IMR-90 (cell line): ENCODE measurements at regions not wholly inside any gene's neighbourhood (a gene's known extent, or its start where the extent isn't known, plus 50 kb on each side); places are given as distances from the start of the nearest gene placed in this dataset.

ENCODE experiments used
- ATAC-seq: fragments of 200-7000 bp; cut with Tn5 transposase; 2 replicates; pipeline ENCODE4 v1.9.1; 2020; ENCODE audit warnings: low read depth, mild to moderate bottlenecking, moderate library complexity
- BruUV-seq: library from RNA; stranded (reverse); fragments of 400-500 nt; replicated peaks from 2 replicates; lab custom pipeline; 2021; lab: Mats Ljungman, UMichigan
- CTCF ChIA-PET: fragments of 300-600 bp; formaldehyde crosslinking; extraction: SDS; loops from one replicate; lab custom pipeline; 2021; ENCODE audit warnings: antibody characterized with exemption; lab: Yijun Ruan, JAX
- POLR2A ChIA-PET: fragments of 300-600 bp; sonication (Branson Sonifier 250); formaldehyde crosslinking; loops from one replicate; lab custom pipeline; 2022; ENCODE audit warnings: antibody characterized with exemption; ENCODE audit not compliant: unreplicated experiment; lab: Charles Lee
- DNase-seq: peaks from one replicate; pipeline ENCODE4 v3.0.0; 2013
- H2AFZ ChIP-seq: replicated peaks from 2 replicates; pipeline ENCODE3; 2013; ENCODE audit warnings: low read length, mild to moderate bottlenecking; ENCODE audit not compliant: poor library complexity
- H2AK5ac ChIP-seq: 2 replicates; pipeline ENCODE4 v1.6.1; 2013; ENCODE audit warnings: low read depth, low read length, inconsistent platforms
- H2AK9ac ChIP-seq: replicated peaks from 2 replicates; pipeline ENCODE3; 2013; ENCODE audit warnings: mild to moderate bottlenecking, low read depth, low read length, moderate library complexity; ENCODE audit not compliant: poor library complexity
- H2BK120ac ChIP-seq: 2 replicates; pipeline ENCODE4 v1.6.1; 2013; ENCODE audit warnings: low read depth, low read length, inconsistent platforms
- H2BK15ac ChIP-seq: 3 replicates; pipeline ENCODE4 v1.6.1; 2013; ENCODE audit warnings: low read depth, low read length, inconsistent platforms
- H2BK20ac ChIP-seq: 2 replicates; pipeline ENCODE4 v1.6.1; 2013; ENCODE audit warnings: low read depth, mild to moderate bottlenecking, inconsistent platforms, low read length, moderate library complexity
- H2BK5ac ChIP-seq: 2 replicates; pipeline ENCODE4 v1.6.1; 2013; ENCODE audit warnings: mild to moderate bottlenecking, low read depth, low read length, inconsistent platforms; ENCODE audit not compliant: poor library complexity, severe bottlenecking
- H3K14ac ChIP-seq: replicated peaks from 2 replicates; pipeline ENCODE4 v1.6.1; 2013; ENCODE audit warnings: low read depth, low read length, inconsistent platforms
- H3K18ac ChIP-seq: 2 replicates; pipeline ENCODE4 v1.6.1; 2013; ENCODE audit warnings: low read depth, low read length, control low read depth
- H3K23ac ChIP-seq: 2 replicates; pipeline ENCODE4 v1.6.1; 2013; ENCODE audit warnings: low read depth, low read length, inconsistent platforms
- H3K27ac ChIP-seq: 2 replicates; pipeline ENCODE4 v1.5.1; 2013; ENCODE audit warnings: mild to moderate bottlenecking, control low read depth, low read length; ENCODE audit not compliant: insufficient read depth
- H3K27me3 ChIP-seq: 2 replicates; pipeline ENCODE4 v1.6.1; 2013; ENCODE audit warnings: low read length; ENCODE audit not compliant: control insufficient read depth, insufficient read depth
- H3K36me3 ChIP-seq: 2 replicates; pipeline ENCODE4 v1.6.1; 2013; ENCODE audit warnings: low read length, mixed read lengths; ENCODE audit not compliant: control insufficient read depth, insufficient read depth
- H3K4ac ChIP-seq: 2 replicates; pipeline ENCODE4 v1.6.1; 2013; ENCODE audit warnings: low read depth, low read length, inconsistent platforms
- H3K4me1 ChIP-seq: 2 replicates; pipeline ENCODE4 v1.6.1; 2013; ENCODE audit warnings: low read length, mixed read lengths; ENCODE audit not compliant: control insufficient read depth, insufficient read depth
- H3K4me2 ChIP-seq: 2 replicates; pipeline ENCODE4 v1.6.1; 2013; ENCODE audit warnings: low read depth, mild to moderate bottlenecking, control low read depth, low read length, moderate library complexity
- H3K4me3 ChIP-seq: 2 replicates; pipeline ENCODE4 v1.5.1; 2013; ENCODE audit warnings: low read depth, mild to moderate bottlenecking, control low read depth, low read length, moderate library complexity; ENCODE audit not compliant: insufficient read depth
- H3K56ac ChIP-seq: 2 replicates; pipeline ENCODE4 v1.6.1; 2013; ENCODE audit warnings: low read length, inconsistent platforms; ENCODE audit not compliant: insufficient read depth; ENCODE audit errors: extremely low read depth
- H3K79me1 ChIP-seq, 2 experiments: 2 replicates each; pipeline ENCODE4 v1.6.1; 2013; ENCODE audit warnings: low read length in 2 of 2, inconsistent platforms in 1 of 2, low read depth in 1 of 2
- H3K9ac ChIP-seq: 2 replicates; pipeline ENCODE4 v1.6.1; 2013; ENCODE audit warnings: low read depth, low read length, control low read depth
- H3K9me1 ChIP-seq: 2 replicates; pipeline ENCODE4 v1.6.1; 2013; ENCODE audit warnings: low read length, inconsistent platforms; ENCODE audit not compliant: insufficient read depth
- H3K9me3 ChIP-seq: 2 replicates; pipeline ENCODE4 v1.6.1; 2013; ENCODE audit warnings: low read length; ENCODE audit not compliant: control insufficient read depth, insufficient read depth
- H4K20me1 ChIP-seq: 2 replicates; pipeline ENCODE4 v1.6.1; 2013; ENCODE audit warnings: low read length, inconsistent platforms; ENCODE audit not compliant: insufficient read depth
- H4K5ac ChIP-seq: 2 replicates; pipeline ENCODE4 v1.6.1; 2013; ENCODE audit warnings: mild to moderate bottlenecking, low read depth, low read length, control low read depth
- H4K8ac ChIP-seq, 2 experiments: 2 replicates each; pipeline ENCODE4 v1.6.1; 2013; ENCODE audit warnings: low read depth in 2 of 2, low read length in 2 of 2, control low read depth in 1 of 2, inconsistent platforms in 1 of 2
- H4K91ac ChIP-seq: 2 replicates; pipeline ENCODE4 v1.6.1; 2013; ENCODE audit warnings: low read depth, low read length, inconsistent platforms; ENCODE audit not compliant: insufficient read depth
- BHLHE40 ChIP-seq: fragments of 150-350 bp; IDR thresholded peaks from 2 replicates; pipeline ENCODE4 v1.6.1; 2016; ENCODE audit warnings: mild to moderate bottlenecking, low read depth, low read length
- CEBPB ChIP-seq: IDR thresholded peaks from 2 replicates; pipeline ENCODE4 v1.6.1; 2012; ENCODE audit warnings: low read depth, low read length, improper control_type of control experiment
- CHD1 ChIP-seq: IDR thresholded peaks from 2 replicates; pipeline ENCODE4 v1.6.1; 2012; ENCODE audit warnings: low read depth, low read length, improper control_type of control experiment
- ELK1 ChIP-seq: fragments of 150-350 bp; IDR thresholded peaks from 2 replicates; pipeline ENCODE4 v1.6.1; 2016; ENCODE audit warnings: low read depth, mild to moderate bottlenecking, low read length, moderate library complexity, borderline replicate concordance
- FOS ChIP-seq: fragments of 150-350 bp; IDR thresholded peaks from 2 replicates; pipeline ENCODE4 v1.6.1; 2016; ENCODE audit warnings: low read depth, low read length
- MAFK ChIP-seq: IDR thresholded peaks from 2 replicates; pipeline ENCODE4 v1.6.1; 2012; ENCODE audit warnings: low read depth, low read length, improper control_type of control experiment
- MAZ ChIP-seq: IDR thresholded peaks from 2 replicates; pipeline ENCODE4 v1.6.1; 2012; ENCODE audit warnings: low read depth, mild to moderate bottlenecking, low read length, improper control_type of control experiment, moderate library complexity, borderline replicate concordance
- MXI1 ChIP-seq: IDR thresholded peaks from 2 replicates; pipeline ENCODE4 v1.6.1; 2012; ENCODE audit warnings: low read depth, mild to moderate bottlenecking, low read length, moderate library complexity, borderline replicate concordance
- NFE2L2 ChIP-seq: fragments of 150-350 bp; IDR thresholded peaks from 2 replicates; pipeline ENCODE4 v1.6.1; 2016; ENCODE audit warnings: low read depth, mild to moderate bottlenecking, low read length
- POLR2A ChIP-seq: IDR thresholded peaks from 2 replicates; pipeline ENCODE4 v1.6.1; 2012; ENCODE audit warnings: mild to moderate bottlenecking, low read depth, low read length
- RCOR1 ChIP-seq: IDR thresholded peaks from 2 replicates; pipeline ENCODE4 v1.6.1; 2012; ENCODE audit warnings: mild to moderate bottlenecking, low read length, improper control_type of control experiment; ENCODE audit not compliant: insufficient replicate concordance
- RFX5 ChIP-seq: IDR thresholded peaks from 2 replicates; pipeline ENCODE4 v1.8.0; 2012; ENCODE audit warnings: low read depth, mild to moderate bottlenecking, low read length, moderate library complexity
- SMC3 ChIP-seq: fragments of 150-350 bp; IDR thresholded peaks from 2 replicates; pipeline ENCODE4 v1.6.1; 2016; ENCODE audit warnings: low read depth, mild to moderate bottlenecking, antibody characterized with exemption, low read length, moderate library complexity
- dilution Hi-C: fragments of 300-500 bp; cut with HindIII; formaldehyde crosslinking; loops from one replicate; pipeline ENCODE4 v1.14.3; 2018; ENCODE audit warnings: low sequenced_read_pairs; ENCODE audit not compliant: unreplicated experiment
- in situ Hi-C: fragments of 300-500 bp; cut with MboI; formaldehyde crosslinking; loops from 3 replicates; pipeline ENCODE4 v1.14.3; 2019; ENCODE audit warnings: low sequenced_read_pairs, inconsistent platforms, mixed read lengths
- intact Hi-C: fragments of 100-400 bp; cut with micrococcal nuclease; formaldehyde crosslinking; loops from 2 replicates; pipeline ENCODE4 v1.10.0; 2022
- TF ChIP-seq, protein P1 (sequence below): fragments of 150-350 bp; IDR thresholded peaks from 2 replicates; pipeline ENCODE4 v1.6.1; 2017; ENCODE audit warnings: mild to moderate bottlenecking, antibody characterized with exemption, low read length, low read depth

DNA sequence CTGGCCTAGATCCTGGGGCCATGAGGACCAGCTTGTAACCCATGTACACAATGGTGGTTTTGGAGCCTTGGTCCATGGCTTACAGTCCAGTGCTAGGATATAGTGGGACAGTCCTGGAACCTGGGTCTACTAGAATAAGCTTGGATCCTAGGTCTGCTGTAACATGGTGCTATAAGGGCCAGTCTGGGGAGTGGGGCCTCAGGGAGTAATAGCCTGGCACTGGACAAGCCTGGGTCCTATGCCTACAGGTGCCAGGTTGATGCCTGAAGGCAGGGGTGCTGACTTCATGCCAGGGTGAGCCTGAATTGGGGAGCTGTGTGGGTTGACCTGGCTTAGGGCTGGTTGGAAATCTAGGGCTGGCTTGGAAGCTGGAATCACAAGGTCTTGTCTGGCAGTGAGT is 756.3 kb upstream of the ADGRL3 start:
- Histone ChIP-seq H2BK20ac (no peak overlapping the region), H2BK15ac (no peak overlapping the region), H3K4me2 (no peak overlapping the region), H4K5ac (no peak overlapping the region), H2BK5ac (no peak overlapping the region), H4K20me1 (no peaks in the 10 kb centered on the region), H3K9ac (no peak overlapping the region), H2AK5ac (no peak overlapping the region), H3K23ac (no peak overlapping the region), H3K27me3 (no peaks in the 10 kb centered on the region), H4K8ac (no peak overlapping the region), H3K9me3 (no peaks in the 10 kb centered on the region), H3K18ac (no peak overlapping the region), H3K9me1 (no peaks in the 10 kb centered on the region), H3K27ac (no peak overlapping the region), H2AK9ac (no peak overlapping the region), H2AFZ (no peak overlapping the region), H3K4me1 (no peaks in the 10 kb centered on the region), H3K36me3 (no peaks in the 10 kb centered on the region), H3K56ac (no peak overlapping the region), H3K14ac (no peak overlapping the region), H4K91ac (no peak overlapping the region), H3K4ac (no peak overlapping the region), H3K4me3 (no peak overlapping the region), H3K79me1 (no peaks in the 10 kb centered on the region), H2BK120ac (no peak overlapping the region)
- DNase-seq (no peak), ATAC-seq (no peak)
- TF ChIP-seq BHLHE40 (no peak), POLR2A (no peak), FOS (no peak), SMC3 (no peak), MXI1 (no peak), CHD1 (no peak), MAFK (no peak), ELK1 (no peak), RFX5 (no peak), CEBPB (no peak), RCOR1 (no peak), NFE2L2 (no peak), MAZ (no peak)
- TF ChIP-seq, protein P1, sequence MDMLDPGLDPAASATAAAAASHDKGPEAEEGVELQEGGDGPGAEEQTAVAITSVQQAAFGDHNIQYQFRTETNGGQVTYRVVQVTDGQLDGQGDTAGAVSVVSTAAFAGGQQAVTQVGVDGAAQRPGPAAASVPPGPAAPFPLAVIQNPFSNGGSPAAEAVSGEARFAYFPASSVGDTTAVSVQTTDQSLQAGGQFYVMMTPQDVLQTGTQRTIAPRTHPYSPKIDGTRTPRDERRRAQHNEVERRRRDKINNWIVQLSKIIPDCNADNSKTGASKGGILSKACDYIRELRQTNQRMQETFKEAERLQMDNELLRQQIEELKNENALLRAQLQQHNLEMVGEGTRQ: no peak
- dilution Hi-C loops (no loop called here), intact Hi-C loops (no loop called here), in situ Hi-C loops (no loop called here)
- CTCF ChIA-PET: no interaction called here
- POLR2A ChIA-PET: no interaction called here
- no TSS peak for BruUV-seq
